HG03066 (cell line): ENCODE measurements at regions not wholly inside any gene's neighbourhood (a gene's known extent, or its start where the extent isn't known, plus 50 kb on each side); places are given as distances from the start of the nearest gene placed in this dataset.

Experiments used
- ATAC-seq: cut with Tn5 transposase; IDR thresholded peaks from one replicate; pipeline ENCODE4 v1.9.1; 2021; ENCODE audit warnings: low read depth; ENCODE audit not compliant: unreplicated experiment

DNA sequence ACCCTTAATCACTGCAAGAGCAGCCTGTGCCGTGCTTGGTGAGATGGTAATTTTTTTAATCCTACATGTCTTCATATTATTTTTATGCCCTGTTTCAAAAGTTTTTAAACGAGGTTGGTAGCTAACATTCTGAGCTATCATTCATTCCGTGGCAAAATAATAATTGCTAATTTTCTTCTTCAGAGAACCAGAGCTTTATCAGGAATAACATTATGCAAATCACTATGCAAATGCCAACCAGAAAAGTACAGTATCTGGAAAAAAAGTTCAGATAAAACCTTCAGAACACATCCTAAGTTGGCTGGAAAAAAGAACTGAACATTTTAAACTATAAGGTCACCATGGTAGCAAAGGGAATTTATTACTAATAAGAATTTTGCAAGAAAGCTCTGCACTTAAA, 165.1 kb upstream of the NABP1 start:
- ATAC-seq: no peak

DNA sequence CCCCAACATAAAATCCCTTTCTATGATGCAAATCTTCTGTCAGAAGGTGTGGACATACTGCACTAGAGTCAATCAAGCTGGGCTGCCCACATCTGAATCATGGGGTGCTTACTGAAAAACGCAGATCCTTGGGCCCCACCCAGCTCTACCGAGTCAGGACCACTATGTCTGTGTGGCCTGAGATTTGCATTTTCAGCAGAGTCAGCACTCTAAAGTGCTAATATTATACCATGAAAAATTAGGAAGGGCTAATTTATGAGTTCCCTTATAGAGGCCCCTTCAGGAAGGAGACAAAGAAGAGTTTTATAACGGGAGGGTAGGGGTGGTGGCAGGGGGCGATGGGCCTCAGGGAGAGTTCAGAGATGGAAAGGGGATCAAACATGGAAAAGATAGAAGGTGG, 163.3 kb upstream of the NABP1 start:
- no peak for ATAC-seq

DNA sequence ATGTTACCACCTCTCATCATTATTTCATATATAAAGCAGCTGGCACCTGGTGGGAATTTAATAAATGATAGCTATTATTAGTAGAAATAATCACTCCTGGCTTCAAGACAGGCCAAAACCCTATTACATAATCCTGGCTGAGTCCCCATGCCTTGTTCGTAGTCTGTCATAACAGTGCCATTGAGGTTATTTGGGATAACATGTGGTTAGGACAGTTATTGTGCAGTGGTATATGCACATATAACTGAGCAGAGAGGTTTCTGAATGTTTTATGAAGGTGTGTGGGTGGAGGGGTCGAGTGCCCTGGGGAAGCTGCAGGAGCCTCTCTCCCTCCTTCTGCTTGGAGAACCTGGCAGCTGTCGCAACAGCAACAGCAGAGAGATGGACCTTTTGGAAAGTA, 162.4 kb upstream of the NABP1 start:
- no peak for ATAC-seq

DNA sequence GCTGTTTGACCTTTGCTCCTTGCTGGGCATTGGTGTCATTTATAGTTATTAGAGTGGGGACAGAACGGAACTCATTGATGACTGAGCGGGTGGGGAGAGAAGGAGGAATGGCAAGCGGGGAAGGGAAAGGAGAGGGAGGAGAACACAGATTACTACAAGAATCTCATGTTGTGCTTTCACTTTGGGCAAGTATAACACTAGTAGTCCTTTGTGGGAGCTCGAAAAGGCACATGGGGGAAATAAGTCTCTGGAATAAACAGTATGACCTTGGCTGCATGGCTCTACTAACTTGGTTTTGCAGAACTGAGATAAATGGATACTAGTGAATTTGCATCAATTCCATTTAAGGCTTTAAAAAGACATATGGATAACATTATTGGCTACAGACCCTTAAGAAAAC, 161.7 kb upstream of the NABP1 start:
- ATAC-seq: no peak

DNA sequence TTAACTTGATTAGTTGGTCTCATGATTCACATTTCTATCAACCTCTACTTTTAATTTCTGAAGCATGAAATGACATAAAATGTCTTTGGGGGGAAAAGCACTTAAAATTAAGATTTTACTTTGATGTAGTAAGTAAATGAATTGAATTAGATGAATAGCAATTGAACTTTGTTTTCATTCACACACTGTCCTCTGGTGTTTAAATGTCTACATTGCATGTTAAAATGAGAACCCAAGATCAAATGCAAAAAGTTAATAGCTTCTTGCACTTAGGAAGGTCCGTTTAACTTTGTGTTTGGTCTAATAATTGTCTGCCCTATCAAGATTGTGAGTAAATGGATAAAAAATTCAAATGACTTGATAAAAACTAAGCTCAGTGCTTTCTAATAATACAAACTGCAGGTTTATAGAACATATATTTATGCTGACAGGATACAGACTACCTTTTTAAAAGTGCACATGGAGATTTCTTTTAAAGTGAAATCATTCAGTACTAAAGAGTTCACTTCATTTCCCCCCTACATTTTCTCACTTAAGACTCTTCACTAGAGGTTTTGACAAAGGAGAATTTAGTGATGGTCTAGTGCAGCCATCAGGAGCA, 156.2 kb upstream of the NABP1 start:
- no peak for ATAC-seq

DNA sequence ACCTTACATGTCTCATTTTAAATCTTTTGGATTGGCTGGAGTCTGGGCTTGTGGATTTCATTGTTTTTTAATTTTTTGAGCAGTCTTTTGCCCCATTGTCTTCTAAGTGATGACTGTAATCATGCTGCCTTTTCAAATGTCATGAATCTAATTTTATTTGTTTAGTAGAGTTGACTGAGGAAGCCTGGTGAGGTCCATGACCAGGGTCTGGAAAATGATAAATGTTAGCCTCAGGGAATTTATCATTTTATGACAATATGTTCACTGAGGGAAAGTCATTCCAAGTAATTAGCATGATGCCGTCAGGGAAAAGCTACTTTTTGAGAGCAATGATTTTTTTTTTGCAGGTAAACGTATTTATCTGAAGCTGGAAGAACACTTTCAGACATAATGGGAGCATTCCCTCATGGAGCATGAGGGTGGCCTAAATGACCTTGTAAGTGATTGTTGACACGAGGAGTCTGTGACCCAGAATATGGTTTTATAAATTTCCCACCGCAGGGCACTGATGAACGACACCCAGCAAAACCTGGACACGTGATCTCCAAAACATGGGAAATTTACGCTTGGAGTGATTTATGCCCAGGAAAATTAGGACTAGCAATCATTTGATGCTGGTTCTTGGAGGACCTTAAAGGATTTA, 155.3 kb upstream of the NABP1 start:
- no peak for ATAC-seq

DNA sequence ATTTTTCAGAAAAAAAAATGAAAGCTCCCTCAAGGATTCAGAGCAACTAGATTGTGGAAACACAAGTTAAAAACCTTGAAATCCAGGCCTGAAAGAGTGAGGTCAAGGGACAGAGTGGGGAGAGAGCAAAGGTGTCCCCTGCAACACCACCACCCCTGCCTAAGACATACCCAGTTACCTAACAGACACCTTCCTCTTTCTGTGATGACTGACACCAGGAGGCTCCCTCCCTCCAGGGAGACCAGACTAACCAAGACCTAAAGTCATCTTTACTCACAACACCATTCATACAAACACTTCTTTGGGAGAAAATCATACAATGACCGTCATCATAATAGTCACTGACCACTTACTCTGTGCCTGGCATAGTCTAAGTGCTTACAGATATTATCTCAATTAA, 151.8 kb upstream of the NABP1 start:
- no peak for ATAC-seq

DNA sequence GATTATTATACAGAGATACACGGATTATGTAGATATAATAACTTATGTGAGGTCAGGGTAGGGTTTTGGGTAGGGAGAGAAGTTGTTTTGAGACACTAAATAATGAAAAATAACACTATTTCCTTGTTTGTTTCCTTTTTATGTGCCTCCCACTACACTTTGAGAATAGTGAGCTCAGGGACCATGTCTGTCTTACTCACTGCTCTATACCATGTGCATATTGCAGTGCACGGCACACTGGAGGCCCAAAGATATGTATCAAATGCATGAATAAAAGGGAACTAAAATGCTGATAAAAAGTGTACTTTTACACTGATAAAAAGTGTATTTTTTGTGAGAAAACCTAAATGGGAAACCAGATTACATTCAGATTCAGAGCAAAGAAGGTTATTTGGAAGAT, 151.4 kb upstream of the NABP1 start:
- ATAC-seq: no peak

DNA sequence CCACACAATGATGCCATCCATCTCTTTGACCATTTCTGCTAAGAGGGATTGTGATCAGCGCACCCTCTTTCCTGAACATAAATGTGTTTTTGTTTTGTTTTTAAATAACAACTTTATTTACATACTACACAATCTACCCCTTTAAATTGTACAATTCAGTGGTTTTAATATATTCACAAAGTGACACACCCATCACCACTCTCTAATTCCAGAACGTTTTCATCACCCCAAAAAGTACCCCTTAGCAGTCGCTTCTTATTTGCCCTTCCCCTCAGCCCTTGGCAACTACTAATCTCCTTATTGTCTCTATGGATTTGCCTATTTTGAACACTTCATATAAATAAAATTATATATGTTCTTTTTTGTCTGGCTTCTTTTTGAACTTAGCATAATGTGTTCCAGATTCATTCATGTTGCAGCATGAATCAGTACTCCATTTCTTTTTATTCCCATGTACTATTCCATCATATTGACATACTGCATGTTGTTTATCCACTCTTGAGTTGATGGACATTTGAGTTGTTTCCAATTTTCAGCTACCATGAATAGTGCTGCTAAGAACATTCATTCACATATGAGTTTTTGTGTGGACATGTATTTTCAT, 150.9 kb upstream of the NABP1 start:
- no peak for ATAC-seq

DNA sequence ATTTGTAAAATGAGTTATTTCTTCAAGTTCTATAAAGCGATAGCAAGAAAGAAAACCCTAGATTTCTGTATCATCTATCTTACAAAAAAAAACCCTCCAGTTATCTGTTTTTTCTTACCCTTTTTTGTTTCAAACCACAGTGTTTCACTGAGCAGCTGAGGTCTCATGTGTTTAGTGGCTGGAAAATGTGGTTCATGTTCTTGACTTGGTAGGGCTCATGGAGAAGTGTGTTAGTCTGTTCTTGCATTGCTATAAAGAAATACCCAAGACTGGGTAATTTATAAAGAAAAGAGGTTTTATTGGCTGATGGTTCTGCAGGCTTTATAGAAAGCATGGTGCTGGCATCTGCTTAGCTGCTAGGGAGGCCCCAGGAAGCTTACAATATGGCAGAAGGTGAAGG, 147.3 kb upstream of the NABP1 start:
- no peak for ATAC-seq

DNA sequence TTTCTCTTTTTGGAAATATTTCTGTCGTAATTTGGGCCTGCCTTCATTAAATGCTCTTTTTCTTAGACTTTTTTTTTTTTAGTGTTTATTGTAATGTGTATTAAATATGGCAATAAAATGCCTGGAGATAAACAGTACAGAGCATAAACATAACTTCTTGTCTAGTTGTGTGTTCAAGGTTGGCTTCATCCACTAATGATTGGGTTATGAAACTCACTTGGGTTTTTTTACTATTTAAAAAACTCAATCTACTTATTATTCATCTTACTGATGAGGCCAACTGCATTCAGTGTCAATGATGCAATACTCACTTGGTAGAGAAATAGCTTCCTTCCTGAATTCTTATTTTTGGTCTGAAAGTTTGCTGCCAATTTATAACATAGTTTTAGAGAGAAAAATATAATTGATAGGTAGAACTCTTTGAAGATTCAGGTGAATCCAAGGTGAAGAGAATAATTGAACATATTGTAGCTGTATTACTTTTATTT, 144.2 kb upstream of the NABP1 start:
- ATAC-seq: no peak

DNA sequence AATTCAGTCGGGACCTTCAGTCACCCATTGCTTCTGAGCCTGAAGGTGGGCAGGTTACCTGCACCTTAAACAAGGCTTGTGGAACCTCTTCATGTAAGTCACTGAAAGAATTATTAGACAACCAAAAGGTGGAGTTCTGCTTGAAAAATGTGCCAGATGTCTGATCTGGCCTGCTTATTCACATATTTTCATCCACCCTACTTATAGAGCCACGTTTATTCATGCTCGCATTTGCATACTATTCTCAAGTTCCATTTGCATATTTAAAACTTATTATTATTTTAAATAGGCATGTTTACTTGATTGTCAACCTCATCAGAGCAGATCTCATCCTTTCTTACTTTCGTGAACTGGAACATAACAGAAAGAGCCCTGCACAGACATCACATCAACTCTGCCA, 140.0 kb upstream of the NABP1 start:
- ATAC-seq: no peak

DNA sequence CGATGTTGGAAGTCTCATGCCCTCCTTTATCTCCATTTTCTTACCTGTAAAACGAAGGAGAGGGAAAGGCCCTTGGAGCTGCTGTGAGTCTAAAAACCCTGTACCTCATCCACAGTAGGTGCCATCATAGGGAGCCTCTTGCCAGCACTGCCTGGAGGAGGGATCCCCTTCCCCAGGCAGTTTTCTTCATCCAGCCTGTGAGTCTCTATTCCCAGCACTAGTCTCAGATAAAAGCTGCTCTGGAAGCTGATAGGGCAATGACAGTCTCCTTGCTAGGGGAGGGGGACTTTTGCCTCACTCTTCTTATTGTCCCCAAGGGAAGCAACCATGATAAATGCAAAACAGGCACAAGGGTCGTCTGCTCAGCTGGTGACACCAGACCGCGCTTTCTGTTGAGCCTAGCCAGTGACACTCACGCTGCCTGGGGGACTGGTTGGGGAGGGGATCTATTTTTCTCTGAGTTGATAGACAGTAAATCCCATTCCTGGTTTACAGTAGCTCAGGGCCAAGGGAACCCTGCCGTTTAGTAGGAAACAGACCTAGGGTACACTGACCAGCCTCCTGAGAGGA, 139.5 kb upstream of the NABP1 start:
- no peak for ATAC-seq

DNA sequence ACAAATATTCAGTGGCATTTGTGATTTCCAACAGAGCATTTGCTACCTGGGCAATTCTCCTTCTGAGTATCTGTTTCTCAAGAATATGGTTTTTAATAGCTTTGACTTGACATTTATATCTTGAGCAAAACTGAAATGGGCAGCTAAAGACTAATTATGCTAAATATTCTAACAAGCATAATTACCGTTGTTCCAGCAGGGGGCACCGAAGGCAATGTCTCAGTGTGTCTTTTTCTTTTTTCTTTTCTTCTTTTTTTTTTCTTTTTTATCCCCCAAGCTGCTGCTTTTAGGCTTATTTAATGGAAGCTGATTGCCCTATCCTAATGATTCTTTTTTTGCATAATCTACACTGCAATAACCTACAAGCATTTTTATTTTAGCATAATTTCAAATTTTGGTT, 138.9 kb upstream of the NABP1 start:
- ATAC-seq: no peak

DNA sequence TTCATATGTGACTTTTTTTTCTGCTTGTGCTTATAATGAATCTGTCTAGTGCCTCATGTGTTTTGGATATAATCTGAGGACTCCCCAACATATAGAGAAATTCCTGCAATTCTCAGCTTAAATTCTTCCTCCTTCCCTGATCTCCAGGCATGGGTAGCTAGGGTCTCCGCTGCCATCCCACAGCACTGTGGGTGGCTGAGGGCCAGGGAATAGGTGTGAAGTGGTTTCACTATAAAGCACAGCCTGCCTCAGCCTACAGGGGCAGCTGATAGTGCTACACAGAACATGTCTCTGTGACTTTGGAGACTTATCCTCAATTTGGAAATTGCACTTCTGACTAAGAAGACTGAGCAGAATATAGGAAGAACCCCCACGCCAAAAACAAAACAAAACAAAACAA, 137.3 kb upstream of the NABP1 start:
- ATAC-seq: no peak

DNA sequence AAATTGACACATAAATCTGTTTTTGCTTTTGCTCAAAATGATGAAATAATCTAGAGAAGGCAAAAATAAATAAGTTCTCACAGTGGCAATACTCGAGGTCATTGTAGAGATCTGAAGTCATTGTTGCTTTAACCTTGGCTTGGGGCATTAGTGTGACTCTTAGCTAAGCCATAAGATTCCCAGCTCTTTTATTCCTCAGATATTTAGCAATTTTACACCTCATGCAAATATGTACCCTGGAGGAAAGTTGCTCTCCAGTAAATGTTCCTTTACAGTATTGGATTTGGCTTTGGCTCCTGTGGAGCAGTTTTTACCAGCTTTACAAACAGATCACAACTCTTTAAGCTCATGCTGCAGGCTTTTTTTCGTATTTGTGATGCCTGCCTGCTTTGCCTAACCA, 134.2 kb upstream of the NABP1 start:
- no peak for ATAC-seq

DNA sequence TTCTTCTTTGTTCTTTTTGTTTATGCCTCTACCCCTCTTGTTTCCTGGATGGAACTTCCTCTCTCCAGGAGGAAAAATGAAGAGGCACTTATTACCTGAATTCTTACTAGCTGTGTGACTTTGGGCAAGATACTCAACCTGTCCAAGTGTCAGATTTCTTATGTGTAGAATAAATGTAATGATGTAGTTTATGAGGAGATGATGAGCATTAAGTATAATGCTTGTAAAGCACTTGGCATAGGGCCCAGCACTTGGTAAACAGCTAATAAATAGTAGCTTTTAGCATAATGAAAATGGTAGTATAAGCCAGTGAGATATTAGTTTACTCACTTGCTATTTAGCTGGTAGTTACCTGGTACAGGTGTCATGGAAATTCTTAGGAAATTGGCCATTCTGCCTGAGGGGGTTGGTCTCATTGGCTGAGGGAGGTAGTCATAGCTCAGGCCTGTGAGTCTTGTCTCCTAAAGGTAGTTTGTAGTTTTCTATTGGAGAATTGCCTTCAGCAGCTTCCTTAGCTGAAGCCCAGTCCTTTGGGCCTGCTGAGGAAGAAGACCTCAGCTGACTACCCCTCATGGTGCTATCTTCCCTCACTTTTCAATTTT, 133.4 kb upstream of the NABP1 start:
- ATAC-seq: no peak

DNA sequence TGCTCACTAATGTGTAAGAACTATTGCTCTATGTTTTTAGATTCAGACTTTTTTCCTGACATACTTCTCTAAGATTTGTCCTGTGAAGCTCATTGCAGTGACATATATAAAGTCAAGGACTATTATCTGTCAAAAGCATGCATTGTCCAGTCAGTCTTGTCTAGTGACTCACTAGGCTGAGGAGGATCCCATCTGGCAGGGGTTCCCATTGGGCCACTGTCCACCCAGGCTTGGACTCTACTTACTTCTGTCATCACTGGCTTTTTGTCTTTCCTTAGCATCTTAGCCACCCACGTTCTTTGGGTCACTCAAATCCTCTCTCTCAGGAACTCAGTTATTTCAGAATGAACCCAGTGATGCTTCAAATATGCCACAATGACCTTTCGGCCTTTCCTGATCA, 132.6 kb upstream of the NABP1 start:
- no peak for ATAC-seq

DNA sequence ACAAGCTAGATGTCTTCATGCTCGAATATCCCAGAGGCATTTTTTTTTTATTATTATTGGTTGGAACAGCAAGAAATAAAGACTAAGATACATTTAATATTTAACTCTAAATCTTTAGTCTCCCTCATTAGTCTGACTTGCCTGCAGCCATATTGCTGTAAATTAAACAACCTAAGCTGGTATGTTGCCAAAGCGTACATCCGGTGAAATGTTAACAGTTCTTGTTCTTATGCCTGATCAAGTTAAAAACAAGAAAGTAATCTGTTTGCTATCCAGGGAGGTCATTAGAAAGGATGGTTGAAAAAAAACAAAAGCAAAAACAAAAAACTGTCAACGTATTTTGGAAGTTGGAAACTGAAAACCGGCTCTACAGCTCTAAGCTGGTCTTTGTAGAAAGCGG, 125.9 kb upstream of the NABP1 start:
- ATAC-seq: no peak

DNA sequence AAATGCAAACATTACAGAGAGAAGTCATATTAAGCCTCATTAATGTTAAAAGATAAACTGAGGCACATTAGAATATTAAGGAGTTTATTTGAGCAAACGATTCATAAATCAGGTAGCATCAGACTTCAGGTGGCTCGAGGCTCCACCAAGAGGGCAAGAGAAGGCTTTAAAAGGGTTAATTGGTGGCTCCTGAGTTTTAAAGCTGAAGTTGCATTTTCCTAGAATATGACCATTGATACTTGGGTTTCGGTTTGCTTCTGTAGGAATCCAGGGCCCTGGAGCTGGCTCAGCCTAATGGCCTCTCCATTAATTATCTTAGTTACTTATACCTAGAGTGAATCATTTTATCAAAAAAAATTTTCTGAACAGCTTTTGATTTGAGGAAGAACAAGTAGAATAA, 123.7 kb upstream of the NABP1 start:
- ATAC-seq: no peak

DNA sequence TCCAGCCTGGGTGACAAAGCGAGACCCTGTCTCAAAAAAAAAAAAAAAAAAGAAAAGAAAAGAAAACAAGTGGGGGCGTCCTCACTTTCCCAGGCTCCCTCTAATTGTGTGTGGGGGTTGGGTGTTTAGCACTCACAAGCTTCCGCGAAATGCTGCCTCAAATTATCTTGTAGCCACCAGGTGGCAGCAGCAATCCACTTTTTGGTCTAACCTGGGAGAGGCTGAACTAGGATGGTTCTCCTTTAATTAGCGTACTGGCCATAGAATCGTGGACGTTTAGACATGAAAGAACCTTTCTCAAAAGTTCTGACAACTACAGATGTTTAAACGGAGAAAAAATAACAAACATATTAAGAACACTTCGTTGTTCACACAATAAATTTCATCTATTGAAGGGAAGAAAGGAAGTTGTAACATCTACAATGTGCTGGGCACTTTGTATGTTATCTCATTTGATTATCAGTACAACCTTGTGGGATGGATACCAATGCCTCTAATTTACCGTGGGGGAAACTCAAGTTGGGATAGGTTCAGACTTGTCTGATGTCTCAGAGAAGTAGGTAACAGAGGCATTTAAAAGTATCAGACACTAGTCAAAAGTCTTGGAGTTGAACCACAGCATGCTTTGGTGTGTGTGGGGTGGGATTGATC, 122.7 kb upstream of the NABP1 start:
- ATAC-seq: peak; percentile 92
